Natural killer cell (primary cell): ENCODE measurements at regions not wholly inside any gene's neighbourhood (a gene's known extent, or its start where the extent isn't known, plus 50 kb on each side); places are given as distances from the start of the nearest gene placed in this dataset.

ENCODE experiments used
- ATAC-seq, 3 donors: fragments of 150-1000 bp in 2 of 3; fragments of 200-7000 bp in 1 of 3; cut with Tn5 transposase; 1 replicate in 1 of 3; 2 replicates in 2 of 3; pipeline ENCODE4 v1.10.0; 2021; ENCODE audit warnings: mild to moderate bottlenecking in 2 of 3, moderate library complexity in 2 of 3
- DNase-seq, 2 donors: peaks; one replicate each; pipeline versions ENCODE4 v3.0.0 to v3.0.0-alpha.2; 2013 to 2021; ENCODE audit warnings: mixed read lengths in 1 of 2
- H3K27ac ChIP-seq: one replicate; pipeline ENCODE4 v1.5.1; 2013; ENCODE audit warnings: mild to moderate bottlenecking, low read length
- H3K27me3 ChIP-seq: one replicate; pipeline ENCODE4 v1.6.1; 2013; ENCODE audit warnings: low read length; ENCODE audit not compliant: control insufficient read depth, insufficient read depth
- H3K36me3 ChIP-seq: one replicate; pipeline ENCODE4 v1.6.1; 2013; ENCODE audit warnings: low read length; ENCODE audit not compliant: control insufficient read depth, insufficient read depth
- H3K4me1 ChIP-seq: one replicate; pipeline ENCODE4 v1.6.1; 2013; ENCODE audit warnings: low read length; ENCODE audit not compliant: control insufficient read depth, insufficient read depth
- H3K4me3 ChIP-seq: one replicate; pipeline ENCODE4 v1.5.1; 2013; ENCODE audit warnings: low read length
- H3K9me3 ChIP-seq: one replicate; pipeline ENCODE4 v1.6.1; 2013; ENCODE audit warnings: low read length; ENCODE audit not compliant: control insufficient read depth, insufficient read depth
- H3K27ac Mint-ChIP-seq, 2 donors: one replicate each; pipeline ENCODE4 v1.8.0; 2022; ENCODE audit warnings: mild to moderate bottlenecking in 2 of 2, mixed read lengths in 2 of 2, moderate library complexity in 1 of 2
- H3K27me3 Mint-ChIP-seq, 2 donors: one replicate each; pipeline ENCODE4 v1.8.0; 2022; ENCODE audit warnings: low read depth in 2 of 2, mixed read lengths in 2 of 2
- H3K36me3 Mint-ChIP-seq: one replicate; pipeline ENCODE4 v1.8.0; 2022; ENCODE audit warnings: mixed read lengths
- H3K4me1 Mint-ChIP-seq, 2 donors: one replicate each; pipeline ENCODE4 v1.8.0; 2022; ENCODE audit warnings: mixed read lengths in 2 of 2
- H3K4me3 Mint-ChIP-seq: one replicate; pipeline ENCODE4 v1.8.0; 2022; ENCODE audit warnings: mild to moderate bottlenecking, moderate library complexity, mixed read lengths
- H3K9me3 Mint-ChIP-seq, 2 donors: one replicate each; pipeline ENCODE4 v1.8.0; 2022; ENCODE audit warnings: mixed read lengths in 2 of 2
- CTCF ChIP-seq: fragments of 200-600 bp; IDR thresholded peaks from one replicate; pipeline ENCODE4 v1.8.0; 2022; ENCODE audit warnings: antibody characterized with exemption
- WGBS: methylation state at CpG from one replicate; pipeline ENCODE4 v1.1.7; 2013; ENCODE audit warnings: missing lambda C conversion rate; ENCODE audit not compliant: insufficient coverage; 5-methylcytosine and 5-hydroxymethylcytosine counted together
- intact Hi-C: fragments of 100-400 bp; cut with micrococcal nuclease; formaldehyde crosslinking; loops from one replicate; pipeline ENCODE4 v1.14.2; 2022

GRCh38 chr4:52172166-52172565, 121.1 kb downstream of the SPATA18 start:
- no peak overlapping the region for H3K27ac Mint-ChIP-seq
- H3K27me3 Mint-ChIP-seq: no peaks in the 10 kb centered on the region
- intact Hi-C loops: no loop called here
- Histone ChIP-seq H3K9me3 (peaks cover 5% of the 10 kb centered on the region), H3K27me3 (no peaks in the 10 kb centered on the region), H3K4me3 (no peak overlapping the region), H3K27ac (no peak overlapping the region), H3K4me1 (no peaks in the 10 kb centered on the region), H3K36me3 (no peaks in the 10 kb centered on the region)
- ATAC-seq: no peak
- 93% methylated on average over 1 of the region's 1 CpG for WGBS
- no peaks in the 10 kb centered on the region for H3K4me1 Mint-ChIP-seq
- peaks cover 3 to 15% of the 10 kb centered on the region in 2 donors for H3K9me3 Mint-ChIP-seq
- H3K4me3 Mint-ChIP-seq: no peak overlapping the region
- no peak for DNase-seq
- no peak for TF ChIP-seq CTCF
- H3K36me3 Mint-ChIP-seq: no peaks in the 10 kb centered on the region

- no peak overlapping the region for H3K27ac ChIP-seq
- Mint-ChIP-seq H3K27ac (no peak overlapping the region), H3K27me3 (no peaks in the 10 kb centered on the region), H3K36me3 (no peaks in the 10 kb centered on the region), H3K4me3 (no peak overlapping the region), H3K4me1 (no peaks in the 10 kb centered on the region), H3K9me3 (peaks cover 5 to 16% of the 10 kb centered on the region in 2 donors)
- 57% methylated on average over 2 of the region's 2 CpGs for WGBS
- H3K4me1 ChIP-seq: no peaks in the 10 kb centered on the region
- DNase-seq (no peak), ATAC-seq (no peak)
- no peak for TF ChIP-seq CTCF
- intact Hi-C loops: no loop called here
- no peaks in the 10 kb centered on the region for H3K36me3 ChIP-seq
- no peak overlapping the region for H3K4me3 ChIP-seq
- peaks cover 5% of the 10 kb centered on the region for H3K9me3 ChIP-seq
- H3K27me3 ChIP-seq: no peaks in the 10 kb centered on the region
Observed at GRCh38 chr4:52173470-52174045, 122.5 kb downstream of the SPATA18 start.

DNA sequence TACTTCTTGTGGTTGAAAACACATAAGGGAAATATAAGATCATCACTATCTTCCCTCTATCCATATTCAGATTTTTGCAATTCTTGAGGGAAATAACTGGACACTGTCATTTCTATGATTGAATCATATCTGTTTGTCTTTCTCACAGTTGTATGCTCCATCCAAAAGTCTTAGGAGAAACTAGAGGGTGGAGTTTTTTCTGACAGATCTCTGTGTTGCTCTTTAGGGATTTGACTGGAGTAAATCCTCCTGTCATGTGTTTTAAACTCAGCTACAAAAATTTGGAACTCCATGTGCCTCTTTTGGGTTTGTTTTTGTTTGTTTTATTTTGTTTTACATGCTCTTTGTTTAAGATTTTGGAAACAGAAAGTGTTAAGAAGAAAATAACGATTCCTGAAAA, 136.5 kb downstream of the SPATA18 start:
- H3K36me3 Mint-ChIP-seq: no peaks in the 10 kb centered on the region
- no peak overlapping the region for H3K4me3 Mint-ChIP-seq
- H3K36me3 ChIP-seq: no peaks in the 10 kb centered on the region
- no peak overlapping the region for H3K27ac Mint-ChIP-seq
- H3K27ac ChIP-seq: no peak overlapping the region
- WGBS: no CpG with 5 or more reads among the region's 1 CpG
- H3K27me3 Mint-ChIP-seq: no peaks in the 10 kb centered on the region
- no peaks in the 10 kb centered on the region for H3K4me1 ChIP-seq
- no peaks in the 10 kb centered on the region for H3K27me3 ChIP-seq
- H3K4me3 ChIP-seq: no peak overlapping the region
- DNase-seq (no peak), ATAC-seq (no peak)
- intact Hi-C loops: no loop called here
- H3K9me3 Mint-ChIP-seq: peaks cover 3 to 6% of the 10 kb centered on the region in 2 donors
- no peaks in the 10 kb centered on the region for H3K4me1 Mint-ChIP-seq
- no peak for TF ChIP-seq CTCF
- H3K9me3 ChIP-seq: no peaks in the 10 kb centered on the region

DNA sequence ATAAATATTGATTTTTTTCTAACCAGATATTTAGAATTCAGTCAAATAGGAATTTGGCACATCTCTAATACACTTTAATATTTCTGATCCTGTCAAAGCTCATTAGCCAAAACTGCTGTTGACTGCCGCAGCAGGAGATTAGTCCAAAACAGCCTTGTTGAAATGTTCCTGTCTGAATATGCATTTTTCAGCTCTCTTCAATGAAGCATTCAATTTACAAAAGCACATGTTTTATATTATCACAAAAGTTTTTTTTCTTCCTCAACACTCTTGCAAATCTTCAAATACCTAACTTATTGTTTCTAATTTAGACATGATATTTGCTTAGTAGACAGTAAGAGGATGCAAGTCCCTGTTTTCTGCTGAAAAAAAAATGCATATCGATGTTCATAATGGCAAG, 140.9 kb downstream of the SPATA18 start:
- no peaks in the 10 kb centered on the region for H3K36me3 Mint-ChIP-seq

More for the DNA sequence above, 140.9 kb downstream of the SPATA18 start:
- Histone ChIP-seq H3K9me3 (no peaks in the 10 kb centered on the region), H3K36me3 (no peaks in the 10 kb centered on the region), H3K27ac (no peak overlapping the region), H3K4me3 (no peak overlapping the region), H3K27me3 (no peaks in the 10 kb centered on the region), H3K4me1 (no peaks in the 10 kb centered on the region)
- 84% methylated on average over 2 of the region's 2 CpGs for WGBS
- H3K4me1 Mint-ChIP-seq: no peaks in the 10 kb centered on the region
- TF ChIP-seq CTCF: no peak
- no peaks in the 10 kb centered on the region for H3K27me3 Mint-ChIP-seq
- DNase-seq: no peak
- H3K4me3 Mint-ChIP-seq: no peak overlapping the region
- no peak for ATAC-seq
- peaks cover 9 to 12% of the 10 kb centered on the region in 2 donors for H3K9me3 Mint-ChIP-seq
- intact Hi-C loops: no loop called here
- H3K27ac Mint-ChIP-seq: no peak overlapping the region
